ENCODE measurements at regions not wholly inside any gene's neighbourhood (a gene's known extent, or its start where the extent isn't known, plus 50 kb on each side); places are given as distances from the start of the nearest gene placed in this dataset.

DNA sequence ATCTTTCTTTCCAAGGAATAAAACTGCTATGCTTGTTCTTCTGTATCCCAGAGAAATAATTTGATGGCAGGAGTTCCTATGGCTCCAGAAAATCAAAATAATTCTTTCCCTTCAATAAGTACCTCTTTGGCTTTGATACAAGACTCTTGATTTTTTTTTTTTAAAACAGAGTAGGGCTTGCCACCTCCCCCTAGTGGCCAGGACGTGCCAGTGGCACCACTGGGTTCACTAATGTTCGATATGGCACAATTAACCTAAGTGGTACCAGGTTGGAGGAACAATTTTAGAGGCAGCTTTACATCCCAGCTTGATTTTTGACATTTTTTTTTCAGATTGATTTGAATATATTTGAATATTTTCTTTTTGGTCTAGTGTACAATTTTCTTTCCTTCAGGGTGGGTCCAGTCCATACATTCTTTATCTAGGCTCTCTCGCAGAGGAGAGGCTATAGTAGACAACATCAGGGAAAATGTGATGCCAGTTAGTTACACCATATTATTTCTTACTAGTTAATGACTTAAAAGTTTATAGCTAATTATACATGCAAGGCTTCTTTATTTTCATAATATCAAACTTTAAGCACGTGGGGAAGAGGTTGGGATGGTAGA is 330.9 kb downstream of the S1PR1 start:
- no TSS peak for BruUV-seq (replicated peaks)

GRCh38 chr1:101587741-101588140 is 350.9 kb downstream of the S1PR1 start:
- H3K36me3 ChIP-seq (ENCODE audit: control insufficient read depth, insufficient read depth, low read length), result no peaks in the 10 kb centered on the region
- no peak overlapping the region for H3K27ac ChIP-seq (ENCODE audit: low read length)
- BruUV-seq (replicated peaks), result no TSS peak
- TF ChIP-seq, protein P1, sequence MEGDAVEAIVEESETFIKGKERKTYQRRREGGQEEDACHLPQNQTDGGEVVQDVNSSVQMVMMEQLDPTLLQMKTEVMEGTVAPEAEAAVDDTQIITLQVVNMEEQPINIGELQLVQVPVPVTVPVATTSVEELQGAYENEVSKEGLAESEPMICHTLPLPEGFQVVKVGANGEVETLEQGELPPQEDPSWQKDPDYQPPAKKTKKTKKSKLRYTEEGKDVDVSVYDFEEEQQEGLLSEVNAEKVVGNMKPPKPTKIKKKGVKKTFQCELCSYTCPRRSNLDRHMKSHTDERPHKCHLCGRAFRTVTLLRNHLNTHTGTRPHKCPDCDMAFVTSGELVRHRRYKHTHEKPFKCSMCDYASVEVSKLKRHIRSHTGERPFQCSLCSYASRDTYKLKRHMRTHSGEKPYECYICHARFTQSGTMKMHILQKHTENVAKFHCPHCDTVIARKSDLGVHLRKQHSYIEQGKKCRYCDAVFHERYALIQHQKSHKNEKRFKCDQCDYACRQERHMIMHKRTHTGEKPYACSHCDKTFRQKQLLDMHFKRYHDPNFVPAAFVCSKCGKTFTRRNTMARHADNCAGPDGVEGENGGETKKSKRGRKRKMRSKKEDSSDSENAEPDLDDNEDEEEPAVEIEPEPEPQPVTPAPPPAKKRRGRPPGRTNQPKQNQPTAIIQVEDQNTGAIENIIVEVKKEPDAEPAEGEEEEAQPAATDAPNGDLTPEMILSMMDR (IDR thresholded peaks at IDR 0.05), result no peak
- TF ChIP-seq POLR2AphosphoS5 (IDR thresholded peaks at IDR 0.05; ENCODE audit: low read depth, low read length), result no peak
- no peak for TF ChIP-seq SIN3A (IDR thresholded peaks at IDR 0.05; ENCODE audit: borderline replicate concordance, insufficient read depth, low read depth, low read length)
- TF ChIP-seq, protein P2, sequence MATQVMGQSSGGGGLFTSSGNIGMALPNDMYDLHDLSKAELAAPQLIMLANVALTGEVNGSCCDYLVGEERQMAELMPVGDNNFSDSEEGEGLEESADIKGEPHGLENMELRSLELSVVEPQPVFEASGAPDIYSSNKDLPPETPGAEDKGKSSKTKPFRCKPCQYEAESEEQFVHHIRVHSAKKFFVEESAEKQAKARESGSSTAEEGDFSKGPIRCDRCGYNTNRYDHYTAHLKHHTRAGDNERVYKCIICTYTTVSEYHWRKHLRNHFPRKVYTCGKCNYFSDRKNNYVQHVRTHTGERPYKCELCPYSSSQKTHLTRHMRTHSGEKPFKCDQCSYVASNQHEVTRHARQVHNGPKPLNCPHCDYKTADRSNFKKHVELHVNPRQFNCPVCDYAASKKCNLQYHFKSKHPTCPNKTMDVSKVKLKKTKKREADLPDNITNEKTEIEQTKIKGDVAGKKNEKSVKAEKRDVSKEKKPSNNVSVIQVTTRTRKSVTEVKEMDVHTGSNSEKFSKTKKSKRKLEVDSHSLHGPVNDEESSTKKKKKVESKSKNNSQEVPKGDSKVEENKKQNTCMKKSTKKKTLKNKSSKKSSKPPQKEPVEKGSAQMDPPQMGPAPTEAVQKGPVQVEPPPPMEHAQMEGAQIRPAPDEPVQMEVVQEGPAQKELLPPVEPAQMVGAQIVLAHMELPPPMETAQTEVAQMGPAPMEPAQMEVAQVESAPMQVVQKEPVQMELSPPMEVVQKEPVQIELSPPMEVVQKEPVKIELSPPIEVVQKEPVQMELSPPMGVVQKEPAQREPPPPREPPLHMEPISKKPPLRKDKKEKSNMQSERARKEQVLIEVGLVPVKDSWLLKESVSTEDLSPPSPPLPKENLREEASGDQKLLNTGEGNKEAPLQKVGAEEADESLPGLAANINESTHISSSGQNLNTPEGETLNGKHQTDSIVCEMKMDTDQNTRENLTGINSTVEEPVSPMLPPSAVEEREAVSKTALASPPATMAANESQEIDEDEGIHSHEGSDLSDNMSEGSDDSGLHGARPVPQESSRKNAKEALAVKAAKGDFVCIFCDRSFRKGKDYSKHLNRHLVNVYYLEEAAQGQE (IDR thresholded peaks at IDR 0.05; ENCODE audit: insufficient read depth in 1 of 2, low read depth in 2 of 2, low read length in 1 of 2), result no peak
- TF ChIP-seq TCF7L2 (IDR thresholded peaks at IDR 0.05; ENCODE audit: low read depth, low read length), result no peak
- no peak for DNase-seq (ENCODE audit: low read depth, low spot score)
- no peak for ATAC-seq
- CTCF ChIA-PET, result no interaction called here
- no peaks in the 10 kb centered on the region for H3K27me3 ChIP-seq (ENCODE audit: control insufficient read depth, insufficient read depth, low read length)
- no peaks in the 10 kb centered on the region for H3K9me3 ChIP-seq (ENCODE audit: control insufficient read depth, insufficient read depth, low read depth, low read length)
- no peak overlapping the region for H3K4me3 ChIP-seq (ENCODE audit: low read depth in 2 of 2, low read length in 2 of 2)
- intact Hi-C loops (cut with micrococcal nuclease; ENCODE audit: unreplicated experiment), result no loop called here
- POLR2A ChIA-PET, result no interaction called here
- in situ Hi-C loops (cut with HindIII; ENCODE audit: low pct_unique_long_range_greater_than_20kb, low sequenced_read_pairs), result no loop called here
- no peaks in the 10 kb centered on the region for H3K4me1 ChIP-seq (ENCODE audit: control insufficient read depth, insufficient read depth, low read length)

More for the DNA sequence above, 330.9 kb downstream of the S1PR1 start:
- intact Hi-C loops (cut with micrococcal nuclease; ENCODE audit: unreplicated experiment), result no loop called here
- no peak overlapping the region for H3K27ac ChIP-seq (ENCODE audit: low read length)
- H3K9me3 ChIP-seq (ENCODE audit: control insufficient read depth, insufficient read depth, low read depth, low read length), result no peaks in the 10 kb centered on the region
- H3K4me1 ChIP-seq (ENCODE audit: control insufficient read depth, insufficient read depth, low read length), result no peaks in the 10 kb centered on the region
- in situ Hi-C loops (cut with HindIII; ENCODE audit: low pct_unique_long_range_greater_than_20kb, low sequenced_read_pairs), result no loop called here
- no peak for ATAC-seq
- CTCF ChIA-PET, result interaction anchor here (0.6 kb wide), 1 partner anchor 83 kb away, joined by 3 read pairs; no protein-coding TSS in a partner anchor
- H3K4me3 ChIP-seq (ENCODE audit: low read depth in 2 of 2, low read length in 2 of 2), result no peak overlapping the region
- TF ChIP-seq POLR2AphosphoS5 (IDR thresholded peaks at IDR 0.05; ENCODE audit: low read depth, low read length), result no peak
- TF ChIP-seq, protein P1 (IDR thresholded peaks at IDR 0.05), result peak; percentile 77
- POLR2A ChIA-PET, result no interaction called here
- DNase-seq (ENCODE audit: low read depth, low spot score), result peak; percentile 10
- no peaks in the 10 kb centered on the region for H3K27me3 ChIP-seq (ENCODE audit: control insufficient read depth, insufficient read depth, low read length)
- H3K36me3 ChIP-seq (ENCODE audit: control insufficient read depth, insufficient read depth, low read length), result no peaks in the 10 kb centered on the region

All from Panc1 (cell line).